RCC 7860 (cell line): ENCODE measurements at regions not wholly inside any gene's neighbourhood (a gene's known extent, or its start where the extent isn't known, plus 50 kb on each side); places are given as distances from the start of the nearest gene placed in this dataset.

Experiments
- DNase-seq: peaks from one replicate; pipeline ENCODE4 v3.0.0-alpha.2; 2015; ENCODE audit warnings: low spot score
- FAIRE-seq: peaks from 2 replicates; lab custom pipeline; 2012; peaks lifted over from hg19 to GRCh38; lab: Jason Lieb, UNC

DNA sequence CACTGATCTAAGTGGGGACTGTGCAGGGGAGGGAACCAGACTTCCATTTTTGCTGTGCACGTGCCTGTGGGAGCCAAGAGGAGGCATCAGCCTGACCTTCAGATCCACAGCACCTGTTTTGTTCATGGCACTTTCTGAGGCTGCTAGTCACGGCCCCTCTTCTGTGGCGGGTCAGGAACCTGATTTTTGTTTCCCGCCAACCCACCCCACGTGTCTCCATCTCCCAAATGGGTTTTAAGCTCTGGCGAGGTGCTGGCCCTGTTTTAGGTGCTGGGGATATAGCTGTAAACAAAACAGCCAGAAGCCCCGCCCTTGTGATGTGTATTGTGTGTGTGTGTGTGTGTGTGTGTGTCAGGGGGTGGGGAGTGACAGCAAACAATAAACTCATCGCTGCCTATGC is 60.4 kb upstream of the GRPEL1 start:
- FAIRE-seq = no peak
- no peak for DNase-seq

DNA sequence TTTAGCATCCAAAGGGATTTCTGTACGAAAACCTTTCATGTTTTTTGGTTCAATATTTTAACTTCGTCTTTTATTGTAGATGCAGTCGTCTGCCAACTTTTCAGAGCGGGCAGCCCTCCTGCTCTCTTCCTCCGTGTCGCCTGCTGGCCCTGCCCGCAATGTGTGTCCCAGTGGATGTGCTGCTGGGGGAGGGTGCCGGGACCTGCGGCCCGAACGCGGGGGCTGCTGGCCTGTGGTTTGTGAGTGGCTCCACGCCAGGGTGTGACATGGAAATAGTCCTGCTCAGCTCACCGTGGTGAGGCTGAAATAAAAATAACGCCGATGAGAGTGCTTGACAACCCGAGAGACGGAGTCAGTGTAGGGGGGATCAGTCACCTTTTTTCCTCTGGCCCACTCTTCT is 59.7 kb upstream of the GRPEL1 start:
- FAIRE-seq (no peak), DNase-seq (no peak)

DNA sequence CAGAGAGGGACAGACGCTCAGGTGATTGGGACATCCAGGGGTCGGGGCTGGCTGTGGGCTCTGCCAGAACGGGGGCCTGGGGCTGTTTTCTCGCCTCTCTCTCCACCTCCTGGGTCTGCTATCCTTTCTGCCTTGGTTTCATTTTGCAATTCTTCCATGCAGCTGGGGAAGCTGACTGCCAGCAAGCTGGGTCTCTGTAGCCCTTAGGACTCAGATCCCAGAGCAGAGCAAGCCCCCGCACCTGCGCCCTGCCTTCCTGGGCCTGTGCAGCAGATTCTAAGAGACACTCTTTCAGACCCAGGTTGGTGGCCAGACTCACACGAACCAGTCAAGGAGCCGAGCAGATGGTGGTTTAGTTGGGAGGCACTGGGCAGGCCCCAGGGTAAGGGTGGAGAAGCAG is 59.1 kb upstream of the GRPEL1 start:
- no peak for FAIRE-seq
- no peak for DNase-seq

DNA sequence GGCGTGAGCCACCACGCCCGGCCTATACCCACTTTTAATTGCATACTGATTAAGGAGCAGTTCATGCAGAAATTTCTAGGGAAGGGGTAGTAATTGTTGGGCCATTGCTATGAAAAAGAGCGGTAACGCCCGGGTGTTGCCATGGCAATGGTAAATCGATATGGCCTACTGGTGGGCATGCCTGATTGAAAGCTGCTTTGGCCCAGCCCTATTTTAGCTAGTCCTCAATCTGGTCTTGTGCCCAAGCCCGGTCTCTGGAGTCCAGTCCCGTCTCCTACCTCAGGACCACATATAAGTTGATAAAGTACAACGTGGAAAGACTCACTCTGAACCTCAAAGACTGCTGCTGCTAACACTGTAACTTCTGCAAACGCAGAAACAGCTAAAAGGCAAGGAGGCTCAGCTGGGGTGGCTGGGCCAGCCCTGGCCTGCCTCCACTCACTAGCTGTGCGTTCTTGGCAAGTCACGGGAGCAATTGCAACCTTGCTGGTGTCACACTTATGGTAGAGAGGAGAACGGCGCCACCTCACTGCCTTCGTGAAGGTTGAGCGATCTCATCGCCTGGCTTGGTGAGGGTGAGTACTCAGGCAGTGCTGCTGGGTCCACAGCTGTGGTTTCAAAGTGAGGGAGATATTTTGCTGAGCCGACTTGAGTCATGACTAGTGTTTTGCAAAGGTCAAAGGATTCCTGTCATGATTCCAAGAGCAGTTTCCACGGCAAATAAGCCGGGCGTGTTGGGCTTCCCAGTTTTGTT is 57.0 kb upstream of the GRPEL1 start:
- DNase-seq = peak; percentile 92
- FAIRE-seq = peak; percentile 98

DNA sequence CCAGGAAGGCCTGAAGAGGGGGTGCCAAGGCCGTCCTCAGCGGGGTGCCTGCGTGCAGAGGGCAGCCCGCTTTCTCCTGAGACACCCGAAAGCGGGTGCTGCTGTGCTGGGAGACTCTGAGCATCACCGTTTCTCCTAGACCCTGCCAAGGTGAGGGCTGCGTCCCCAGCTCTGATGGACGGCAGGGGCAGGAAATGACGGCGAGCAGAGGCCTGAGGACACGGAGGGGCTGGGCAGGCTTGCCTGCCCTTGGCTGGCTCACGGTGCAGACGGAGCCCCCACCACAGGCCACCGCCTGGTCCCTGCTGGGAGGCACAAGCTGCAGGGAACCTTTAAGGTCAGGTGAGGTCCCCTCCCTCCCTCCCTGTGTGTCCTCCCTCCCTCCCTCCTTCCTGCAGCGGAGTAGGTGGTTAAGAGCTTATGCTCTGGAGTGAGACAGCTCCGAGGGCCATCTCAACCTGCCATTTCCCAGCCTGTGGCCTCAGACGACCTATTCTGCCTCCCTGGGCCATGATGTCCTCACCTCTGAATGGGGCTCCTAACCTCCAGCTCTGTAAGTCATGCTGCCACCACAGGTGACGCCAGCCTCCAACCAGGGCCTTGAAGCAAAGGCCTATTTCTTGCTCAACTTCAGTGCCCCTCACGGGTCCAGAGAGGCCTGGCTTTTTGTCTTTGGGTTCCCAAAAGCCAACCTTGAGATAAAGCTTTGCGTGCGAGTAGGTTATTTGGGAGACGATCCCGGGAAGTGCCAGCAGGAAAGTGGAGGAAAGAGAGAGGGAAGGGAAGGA is 54.2 kb upstream of the GRPEL1 start:
- DNase-seq = no peak
- no peak for FAIRE-seq

DNA sequence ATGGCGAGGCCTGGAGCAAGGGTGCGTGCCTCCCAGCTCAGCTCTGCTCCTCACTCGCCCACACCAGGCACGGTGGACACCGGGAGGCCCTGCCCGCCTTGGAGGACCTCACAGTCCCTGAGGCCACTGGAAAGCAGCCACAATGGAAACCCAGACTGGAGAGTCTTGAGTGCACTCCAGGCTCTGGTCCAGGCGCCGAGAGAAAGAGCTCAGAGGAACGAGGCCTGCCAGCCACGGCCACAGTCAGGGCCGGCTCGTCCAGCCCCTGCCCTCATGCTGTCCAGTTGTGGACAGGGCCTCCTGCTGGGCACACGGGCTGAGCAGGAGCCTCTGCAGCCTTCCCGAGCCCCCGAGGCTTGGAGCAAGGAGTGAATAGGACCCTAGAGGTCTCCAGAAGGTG is 53.3 kb upstream of the GRPEL1 start:
- FAIRE-seq = no peak
- no peak for DNase-seq

DNA sequence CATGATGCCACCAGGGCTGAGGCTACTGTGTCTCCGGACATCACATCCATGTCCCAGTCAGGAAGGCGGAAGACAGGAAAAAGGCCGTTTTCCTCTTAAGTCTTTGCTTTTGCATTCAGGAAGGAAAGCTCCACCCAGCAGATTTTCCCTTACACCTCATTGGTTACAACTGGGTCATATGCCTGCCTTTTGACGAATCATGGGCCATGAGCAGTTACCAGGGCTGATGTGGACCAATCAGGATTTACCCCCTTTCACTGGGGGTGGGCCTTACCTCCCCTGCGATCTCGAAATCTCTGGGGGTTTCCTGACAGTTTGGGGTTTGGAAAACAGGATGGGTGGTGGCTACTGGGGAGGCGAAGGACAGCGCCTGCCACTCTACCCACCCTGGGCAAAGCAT is 52.5 kb upstream of the GRPEL1 start:
- no peak for DNase-seq

DNA sequence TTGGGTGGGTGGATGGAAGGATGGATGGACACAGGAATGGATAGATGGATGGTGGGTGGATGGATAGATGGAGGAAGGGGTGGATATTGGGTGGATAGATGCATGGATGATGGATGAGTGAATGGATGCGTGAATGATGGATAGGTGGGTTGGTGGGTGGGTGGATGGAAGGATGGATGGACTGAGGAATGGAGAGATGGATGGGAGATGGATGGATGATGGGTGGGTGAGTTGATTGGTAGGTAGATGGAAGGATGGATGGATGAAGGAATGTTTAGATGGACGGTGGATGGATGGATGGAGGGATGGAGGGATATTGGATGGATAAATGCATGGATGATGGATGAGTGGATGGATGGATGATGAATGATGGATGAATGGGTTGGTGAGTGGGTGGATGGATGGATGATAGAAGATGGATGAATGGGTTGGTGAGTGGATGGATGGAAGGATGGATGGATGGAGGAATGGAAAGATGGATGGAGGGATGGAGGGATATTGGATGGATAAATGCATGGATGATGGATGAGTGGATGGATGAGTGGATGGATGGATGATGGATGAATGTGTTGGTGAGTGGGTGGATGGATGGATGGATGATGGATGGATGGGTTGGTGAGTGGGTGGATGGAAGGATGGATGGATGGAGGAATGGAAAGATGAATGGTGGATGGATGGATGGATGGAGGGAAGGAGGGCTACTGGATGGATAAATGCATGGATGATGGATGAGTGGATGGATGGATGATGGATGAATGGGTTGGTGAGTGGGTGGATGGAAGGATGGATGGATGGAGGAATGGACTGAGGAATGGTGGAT is 50.4 kb upstream of the GRPEL1 start:
- DNase-seq (no peak), FAIRE-seq (no peak)

More for the DNA sequence above, 52.5 kb upstream of the GRPEL1 start:
- FAIRE-seq = no peak
